Activated naive CD4-positive, alpha-beta T cell treated with anti-CD3 and anti-CD28 coated beads, Interleukin-2, amount 50 U/mL, for 72 hours (primary cell): ENCODE measurements at regions not wholly inside any gene's neighbourhood (a gene's known extent, or its start where the extent isn't known, plus 50 kb on each side); places are given as distances from the start of the nearest gene placed in this dataset.

Source experiments
- ATAC-seq, 2 donors: fragments of 150-1000 bp; cut with Tn5 transposase; 2 replicates each; pipeline ENCODE4 v1.10.0; 2021; ENCODE audit warnings: mild to moderate bottlenecking in 2 of 2, moderate library complexity in 2 of 2
- DNase-seq, 2 donors: peaks; one replicate each; pipeline ENCODE4 v3.0.0; 2021 to 2022; ENCODE audit warnings: low spot score in 2 of 2
- H3K27ac Mint-ChIP-seq, 2 donors: one replicate each; pipeline ENCODE4 v1.8.0; 2022; ENCODE audit warnings: mild to moderate bottlenecking in 2 of 2, mixed read lengths in 2 of 2
- H3K36me3 Mint-ChIP-seq, 2 donors: one replicate each; pipeline ENCODE4 v1.8.0; 2022; ENCODE audit warnings: mixed read lengths in 2 of 2
- H3K9me3 Mint-ChIP-seq, 2 donors: one replicate each; pipeline ENCODE4 v1.8.0; 2022; ENCODE audit warnings: mixed read lengths in 2 of 2

DNA sequence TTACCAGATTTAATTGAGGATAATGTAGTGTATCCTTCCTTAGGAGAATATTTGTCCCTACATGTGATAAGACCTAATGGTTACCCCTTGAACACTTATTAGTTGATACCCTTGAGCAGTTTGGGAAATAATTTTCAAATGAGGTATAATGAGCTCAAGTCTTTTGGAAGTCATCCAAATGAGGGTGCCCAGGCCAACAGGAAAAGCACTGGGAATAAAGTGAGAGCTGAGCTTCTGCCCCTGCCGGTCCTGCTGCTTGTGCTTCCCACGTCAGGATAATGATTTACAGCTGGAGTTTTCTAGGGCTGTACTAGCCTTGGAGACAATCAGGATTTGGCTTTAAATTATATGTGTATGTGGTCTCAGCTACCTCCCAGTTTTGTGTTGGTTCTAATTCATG, 178.8 kb upstream of the FRMD6 start:
- Mint-ChIP-seq H3K9me3 (no peaks in the 10 kb centered on the region), H3K36me3 (no peaks in the 10 kb centered on the region), H3K27ac (no peak overlapping the region)
- DNase-seq, result no peak
- ATAC-seq, result no peak

DNA sequence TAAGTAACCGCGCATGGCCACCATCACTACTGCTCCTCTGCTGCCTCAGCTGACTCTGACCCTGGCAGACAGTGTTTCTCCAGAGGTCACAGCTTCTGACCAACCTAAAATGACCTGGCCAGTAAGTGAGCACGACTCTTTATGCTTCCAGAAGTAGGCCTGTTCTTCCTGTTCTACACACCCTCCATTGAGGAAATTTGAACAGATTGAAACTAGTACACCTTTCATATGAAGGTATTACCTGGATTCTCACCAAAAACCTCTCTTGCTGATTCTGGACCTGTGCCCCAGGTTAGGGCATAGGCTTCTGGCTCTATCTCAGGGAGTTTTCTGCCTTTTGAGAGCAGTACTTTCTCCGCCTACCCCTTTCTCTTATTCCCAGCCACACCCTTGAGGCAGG, 178.4 kb upstream of the FRMD6 start:
- no peaks in the 10 kb centered on the region for H3K9me3 Mint-ChIP-seq
- H3K36me3 Mint-ChIP-seq, result no peaks in the 10 kb centered on the region
- H3K27ac Mint-ChIP-seq, result no peak overlapping the region
- DNase-seq (no peak), ATAC-seq (no peak)

DNA sequence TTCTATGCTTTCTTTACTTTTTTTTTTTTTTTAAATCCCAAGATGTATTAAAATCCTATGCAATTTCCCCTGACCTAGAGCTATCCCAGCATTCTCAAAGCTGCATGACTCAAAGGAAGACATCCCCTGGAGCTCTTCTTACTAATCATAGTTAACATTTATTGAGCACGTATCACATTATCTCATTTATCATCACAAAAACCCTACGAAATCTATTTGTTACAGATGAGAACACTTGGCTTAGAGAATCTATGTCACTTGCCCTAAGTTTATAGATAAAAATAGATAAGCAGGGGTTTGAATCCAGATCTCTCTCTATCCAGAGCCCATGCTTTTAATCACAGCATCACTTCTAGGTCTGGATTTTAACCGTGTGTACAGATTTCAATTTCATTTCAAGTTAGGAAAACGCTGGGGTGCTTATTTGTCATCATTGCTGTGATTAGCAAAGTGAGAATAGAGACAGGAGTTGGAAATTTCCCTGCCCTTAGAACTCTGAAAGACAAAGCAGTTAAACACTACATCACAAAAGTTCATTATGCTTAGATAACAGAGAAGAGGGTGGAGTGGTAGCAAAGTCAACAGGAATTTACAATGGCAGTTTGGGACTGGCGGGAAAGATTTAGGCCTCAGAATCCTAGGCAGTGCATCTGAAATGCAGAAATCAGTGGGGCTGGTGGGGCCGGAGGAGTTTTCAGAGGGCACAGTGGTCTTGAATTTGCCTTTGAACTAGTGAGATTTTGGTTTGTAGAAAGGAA, 177.7 kb upstream of the FRMD6 start:
- no peaks in the 10 kb centered on the region for H3K9me3 Mint-ChIP-seq
- no peak overlapping the region for H3K27ac Mint-ChIP-seq

DNA sequence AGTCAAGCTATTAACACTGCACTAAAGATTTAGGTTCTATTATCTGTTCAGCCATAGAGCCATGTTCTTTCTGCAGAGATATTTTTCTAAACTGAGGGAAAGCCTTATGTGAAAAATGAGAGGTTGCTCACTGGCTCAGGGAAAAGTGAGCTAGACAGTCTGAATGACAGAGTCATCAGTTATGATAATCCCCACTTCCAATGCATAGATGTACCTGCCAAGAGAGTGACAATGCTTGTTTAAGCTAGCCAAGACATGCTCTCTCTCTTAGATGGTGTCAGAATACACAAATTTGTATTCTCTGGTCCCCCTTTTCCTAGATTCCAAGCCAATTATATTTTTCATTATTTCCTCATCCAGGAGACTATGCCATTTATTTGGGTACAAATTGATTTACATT, 176.9 kb upstream of the FRMD6 start:
- no peak for ATAC-seq
- H3K9me3 Mint-ChIP-seq, result no peaks in the 10 kb centered on the region
- no peak overlapping the region for H3K27ac Mint-ChIP-seq
- no peaks in the 10 kb centered on the region for H3K36me3 Mint-ChIP-seq
- DNase-seq, result no peak

More for the DNA sequence above, 177.7 kb upstream of the FRMD6 start:
- no peaks in the 10 kb centered on the region for H3K36me3 Mint-ChIP-seq
- no peak for DNase-seq
- no peak for ATAC-seq

DNA sequence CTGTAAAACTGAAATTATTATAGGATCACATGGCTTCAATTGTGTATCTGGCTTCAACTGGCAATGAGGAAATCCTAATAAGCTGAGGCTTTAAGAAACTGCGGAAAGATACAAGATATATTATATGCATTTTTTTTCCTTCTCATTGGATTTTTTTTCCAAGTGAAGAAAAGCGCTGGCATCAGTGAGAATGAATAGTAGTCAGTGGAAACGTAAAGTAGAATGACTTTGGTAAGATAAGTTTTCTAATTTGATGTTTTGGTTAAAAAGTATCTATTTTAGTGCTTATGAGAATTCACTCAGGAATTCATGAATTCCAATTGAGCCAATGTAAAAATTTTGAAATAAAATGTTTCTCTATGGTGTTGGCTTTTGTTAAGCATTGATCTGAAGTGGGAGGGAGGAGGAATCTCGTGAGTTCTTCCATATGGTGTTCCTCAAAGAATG, 173.5 kb upstream of the FRMD6 start:
- Mint-ChIP-seq H3K36me3 (no peaks in the 10 kb centered on the region), H3K27ac (no peak overlapping the region), H3K9me3 (no peaks in the 10 kb centered on the region)
- DNase-seq (no peak), ATAC-seq (no peak)

DNA sequence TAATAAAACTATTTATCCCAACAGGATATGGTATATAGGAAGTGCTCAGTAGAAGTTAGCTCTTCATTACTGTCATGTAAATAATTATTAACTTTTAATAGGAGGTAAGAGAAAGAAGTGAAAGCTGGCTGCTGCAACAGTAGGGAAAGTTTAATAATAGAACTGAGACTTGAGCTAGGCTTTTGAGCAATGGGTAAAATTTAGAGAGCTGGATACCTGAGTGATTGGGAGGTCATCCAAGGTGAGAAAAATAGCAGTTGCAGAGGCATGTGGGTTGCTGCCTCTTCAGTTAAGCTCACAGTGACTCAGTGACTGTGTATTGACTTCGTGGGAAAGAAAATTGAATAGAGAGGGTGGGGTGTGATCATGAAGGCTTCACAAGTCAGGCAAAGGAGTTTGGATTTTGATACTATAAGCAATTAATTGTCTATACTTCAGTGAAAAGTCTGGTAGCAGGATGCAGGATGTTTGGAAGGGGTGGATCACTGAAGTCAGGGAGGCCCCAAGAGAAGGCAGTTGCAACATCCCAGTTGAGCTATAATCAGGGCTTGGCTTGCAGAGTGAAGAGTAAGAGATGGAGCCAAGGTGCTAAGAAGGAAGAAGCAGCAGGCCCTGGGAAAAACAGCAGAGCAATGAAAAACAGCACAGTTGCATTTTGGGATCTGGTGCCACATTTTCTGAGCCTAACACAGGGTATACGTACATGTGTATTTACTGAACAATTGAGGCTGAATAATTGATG, 172.0 kb upstream of the FRMD6 start:
- no peaks in the 10 kb centered on the region for H3K9me3 Mint-ChIP-seq
- no peak for ATAC-seq
- no peak for DNase-seq
- H3K36me3 Mint-ChIP-seq, result no peaks in the 10 kb centered on the region
- no peak overlapping the region for H3K27ac Mint-ChIP-seq

DNA sequence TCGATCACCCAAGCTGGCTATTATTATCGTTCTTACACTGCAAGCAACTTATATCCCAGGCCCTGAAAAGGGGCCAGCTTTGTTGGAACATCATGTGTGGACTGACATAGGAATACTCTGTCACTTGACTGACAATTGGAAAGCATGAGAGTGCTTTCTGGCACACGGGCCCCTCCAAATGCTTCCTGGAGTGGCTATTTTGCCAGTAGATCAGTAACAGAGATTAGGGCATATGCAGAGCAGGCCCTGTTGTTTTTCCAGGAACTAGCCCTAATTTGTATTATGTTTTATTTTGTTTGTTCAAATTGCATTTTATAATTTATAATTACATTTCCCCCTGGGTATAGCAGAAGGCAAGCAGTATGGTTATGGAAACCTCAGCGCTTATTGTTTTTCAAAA, 170.1 kb upstream of the FRMD6 start:
- ATAC-seq, result no peak
- Mint-ChIP-seq H3K9me3 (no peaks in the 10 kb centered on the region), H3K27ac (no peak overlapping the region), H3K36me3 (no peaks in the 10 kb centered on the region)
- no peak for DNase-seq

DNA sequence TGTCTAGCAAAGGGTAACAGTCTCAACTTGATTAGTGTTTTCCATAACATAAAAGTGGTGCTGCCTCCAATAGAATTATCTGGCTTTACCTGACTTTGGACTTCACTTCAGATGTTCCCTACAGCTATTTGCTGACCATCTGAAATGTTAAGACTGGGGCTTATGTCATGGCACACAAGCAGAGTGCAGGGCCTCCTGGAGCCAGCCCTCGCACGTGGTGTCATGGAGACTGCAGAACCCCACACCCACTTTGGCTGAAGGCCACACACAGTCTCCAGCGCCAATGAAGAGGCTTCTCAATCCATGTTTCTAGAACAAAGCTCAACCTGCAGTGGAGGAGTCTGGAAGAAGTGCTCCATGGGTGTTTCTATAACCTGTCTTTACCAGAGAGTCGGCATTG, 169.6 kb upstream of the FRMD6 start:
- DNase-seq (no peak), ATAC-seq (no peak)
- Mint-ChIP-seq H3K9me3 (no peaks in the 10 kb centered on the region), H3K27ac (no peak overlapping the region), H3K36me3 (no peaks in the 10 kb centered on the region)

DNA sequence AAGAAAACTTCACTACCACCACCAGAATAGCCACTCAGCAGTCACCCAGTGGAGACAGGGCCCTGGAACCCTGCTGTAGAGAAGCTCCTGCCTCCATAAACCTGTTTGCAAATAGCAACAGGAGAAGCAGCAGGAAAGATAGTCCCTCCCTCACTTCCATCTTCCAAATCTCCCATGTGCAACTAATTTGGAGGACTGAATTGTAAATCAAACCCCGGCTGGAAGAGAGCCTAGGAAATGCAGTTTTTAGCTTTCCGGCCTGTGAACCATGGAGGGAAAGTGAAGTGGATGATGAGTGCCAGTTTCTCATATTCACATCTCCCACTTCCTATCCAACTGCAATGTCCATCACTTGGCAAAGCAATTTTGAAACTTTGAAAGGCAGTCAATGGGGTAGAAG, 167.2 kb upstream of the FRMD6 start:
- no peak overlapping the region for H3K27ac Mint-ChIP-seq
- H3K36me3 Mint-ChIP-seq, result no peaks in the 10 kb centered on the region
- ATAC-seq, result no peak
- DNase-seq, result no peak
- no peaks in the 10 kb centered on the region for H3K9me3 Mint-ChIP-seq

DNA sequence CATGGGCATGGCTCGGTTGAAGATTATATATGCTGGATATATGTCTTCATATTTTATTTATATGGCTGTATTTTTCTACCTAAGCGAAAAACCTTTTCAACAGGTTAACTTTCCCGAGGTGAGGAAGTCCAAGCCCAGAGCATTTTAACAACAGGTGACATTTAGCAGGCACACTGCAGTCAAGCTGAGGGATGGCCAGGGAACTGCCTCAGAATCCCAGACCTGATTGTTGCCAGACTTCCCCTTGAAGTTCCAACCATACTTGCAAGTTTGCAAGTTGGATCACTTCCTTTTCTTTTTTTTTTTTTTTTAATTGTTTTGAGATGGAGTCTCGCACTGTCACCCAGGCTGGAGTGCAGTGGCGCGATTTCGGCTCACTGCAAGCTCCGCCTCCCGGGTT, 166.0 kb upstream of the FRMD6 start:
- DNase-seq, result no peak
- Mint-ChIP-seq H3K27ac (no peak overlapping the region), H3K36me3 (no peaks in the 10 kb centered on the region), H3K9me3 (no peaks in the 10 kb centered on the region)
- ATAC-seq, result no peak

DNA sequence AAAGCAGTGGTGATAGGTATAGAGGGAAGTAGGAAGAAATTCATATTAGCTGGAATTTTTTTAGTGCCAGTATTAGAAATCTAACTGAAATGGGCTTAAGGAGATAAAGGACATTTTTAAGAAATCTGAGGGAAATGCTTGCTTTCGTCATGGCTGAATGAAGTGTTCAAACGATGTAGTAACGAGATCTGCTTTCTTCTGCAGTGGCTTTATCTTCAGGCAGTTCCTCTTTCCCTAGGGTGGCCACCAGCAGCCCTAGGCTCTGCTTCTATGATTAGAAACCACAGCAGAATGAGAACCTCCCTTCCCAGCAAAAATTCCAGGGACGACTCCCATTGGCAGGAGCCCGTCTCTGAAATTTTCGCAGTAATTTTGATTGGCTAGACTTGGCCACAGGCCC, 163.9 kb upstream of the FRMD6 start:
- ATAC-seq, result no peak
- DNase-seq, result no peak
- Mint-ChIP-seq H3K9me3 (no peaks in the 10 kb centered on the region), H3K27ac (no peak overlapping the region), H3K36me3 (no peaks in the 10 kb centered on the region)

DNA sequence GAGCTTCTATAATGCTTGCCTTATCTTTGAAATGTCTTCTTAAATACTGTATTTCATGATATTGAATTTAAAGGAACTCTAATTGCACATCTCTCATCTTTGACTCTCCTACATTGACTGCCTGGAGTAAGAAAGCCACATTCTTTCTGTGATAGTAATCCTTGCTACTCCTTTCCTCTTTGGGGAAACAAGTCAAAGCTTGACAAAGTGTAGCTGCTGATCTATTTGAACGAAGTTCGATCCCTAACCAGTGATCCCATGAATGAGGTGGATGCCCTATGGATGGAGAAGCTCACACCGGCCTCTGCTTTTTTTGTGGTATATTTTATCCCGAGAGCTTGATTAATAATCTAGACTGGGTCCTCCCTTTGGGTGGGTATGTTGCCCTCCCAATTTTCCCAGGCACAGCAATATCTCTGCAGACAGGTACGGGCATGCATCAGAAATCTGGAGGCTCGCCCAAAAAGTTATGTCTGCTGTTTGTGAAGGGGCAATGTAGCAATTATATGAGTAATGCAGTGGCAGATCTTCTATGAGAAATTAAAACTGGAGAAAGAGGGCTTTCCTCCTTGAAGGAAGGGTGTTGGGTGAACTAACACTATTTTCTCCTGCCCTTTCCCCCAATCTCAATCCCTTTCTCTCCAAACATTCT, 163.0 kb upstream of the FRMD6 start:
- no peak for ATAC-seq
- no peak for DNase-seq
- Mint-ChIP-seq H3K27ac (no peak overlapping the region), H3K9me3 (peaks cover 4 to 5% of the 10 kb centered on the region in 2 donors), H3K36me3 (no peaks in the 10 kb centered on the region)

DNA sequence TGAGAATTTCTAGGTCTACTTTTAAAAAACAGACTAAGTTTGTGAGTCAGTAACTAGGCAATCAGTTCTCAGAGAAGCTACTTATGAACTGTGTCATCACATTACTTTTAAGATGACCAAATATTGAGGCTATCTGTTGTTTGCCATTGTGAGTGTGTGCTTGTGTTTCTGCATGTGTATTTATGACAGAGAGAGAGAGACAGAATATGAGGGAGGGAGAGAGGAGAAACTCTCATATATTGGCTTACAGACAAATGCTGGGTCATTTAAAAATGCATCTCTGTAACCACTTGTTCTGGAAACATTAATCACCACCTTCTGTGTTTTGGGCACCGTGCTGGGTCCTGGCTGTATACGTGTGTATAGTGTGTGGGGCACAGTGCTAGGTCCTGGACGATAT, 161.5 kb upstream of the FRMD6 start:
- ATAC-seq (no peak), DNase-seq (no peak)
- no peaks in the 10 kb centered on the region for H3K36me3 Mint-ChIP-seq
- H3K9me3 Mint-ChIP-seq, result peaks cover 4 to 5% of the 10 kb centered on the region in 2 donors
- H3K27ac Mint-ChIP-seq, result no peak overlapping the region

DNA sequence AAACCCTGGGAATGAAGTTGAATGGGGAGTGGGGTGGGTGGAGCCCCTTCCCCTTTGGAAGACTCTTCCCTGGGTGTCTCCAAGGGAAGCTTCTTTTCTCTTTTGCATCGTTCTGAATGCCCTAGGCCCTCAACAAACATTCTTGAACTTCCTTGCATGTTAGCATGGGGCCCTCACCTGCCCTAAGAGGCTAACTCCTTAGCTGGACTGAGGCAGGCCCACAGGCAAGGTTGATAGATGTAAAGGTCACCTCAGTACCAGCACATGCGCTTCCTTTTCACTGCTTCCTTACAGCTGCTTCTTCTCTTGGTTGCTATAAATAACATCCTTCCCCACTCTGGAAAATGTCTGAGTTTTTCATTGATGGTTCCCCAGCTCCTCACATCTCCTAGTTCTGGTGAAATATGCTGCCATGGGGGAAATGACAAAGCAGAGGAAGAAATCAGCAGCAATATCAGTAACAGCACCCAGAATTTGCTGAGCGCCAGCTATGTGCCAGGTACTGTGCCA, 160.6 kb upstream of the FRMD6 start:
- H3K9me3 Mint-ChIP-seq, result peaks cover 4 to 5% of the 10 kb centered on the region in 2 donors
- ATAC-seq, result no peak
- no peaks in the 10 kb centered on the region for H3K36me3 Mint-ChIP-seq
- no peak for DNase-seq
- no peak overlapping the region for H3K27ac Mint-ChIP-seq

DNA sequence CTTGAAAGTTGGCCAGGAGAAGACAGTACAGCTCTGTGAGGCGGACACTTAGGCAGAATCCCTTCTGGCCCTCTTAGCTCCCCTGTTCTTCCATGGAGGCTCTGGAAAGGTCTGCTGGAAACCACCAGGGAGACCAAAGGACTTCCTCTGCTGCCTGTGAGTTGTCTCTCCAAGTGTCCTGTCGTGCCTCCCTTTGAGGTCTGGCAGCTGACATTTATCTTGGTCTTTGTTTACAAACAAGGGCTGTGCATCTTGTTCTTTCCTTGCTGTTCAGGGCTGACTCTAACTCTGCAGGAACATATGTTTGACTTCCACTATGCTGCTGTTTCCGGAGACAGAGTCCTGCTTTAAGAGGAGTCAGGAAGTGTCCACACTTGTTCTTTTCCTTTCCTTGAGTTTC, 159.9 kb upstream of the FRMD6 start:
- H3K9me3 Mint-ChIP-seq, result peaks cover 5 to 7% of the 10 kb centered on the region in 2 donors
- ATAC-seq (no peak), DNase-seq (no peak)
- no peak overlapping the region for H3K27ac Mint-ChIP-seq
- no peaks in the 10 kb centered on the region for H3K36me3 Mint-ChIP-seq

DNA sequence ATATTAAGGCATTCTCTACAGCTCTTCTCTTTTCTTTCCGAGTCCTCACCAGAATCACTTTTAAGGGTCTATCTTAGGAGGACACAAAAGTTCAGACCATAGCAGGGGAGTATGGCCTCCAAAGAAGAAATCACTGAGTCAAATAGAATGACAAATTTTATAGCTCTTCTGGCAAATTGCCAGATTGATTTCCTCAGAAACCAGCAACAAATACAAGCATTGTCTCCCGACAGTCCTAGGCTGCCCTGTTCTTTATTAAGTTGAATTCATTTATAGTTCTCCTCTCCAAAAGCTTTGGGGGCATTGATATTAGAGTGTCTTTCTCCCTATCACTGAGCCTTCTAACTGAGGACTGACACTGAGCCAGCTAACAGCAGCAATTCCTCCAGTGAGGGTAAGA, 156.4 kb upstream of the FRMD6 start:
- DNase-seq, result no peak
- Mint-ChIP-seq H3K27ac (no peak overlapping the region), H3K36me3 (peaks cover 0 to 9% of the 10 kb centered on the region in 2 donors), H3K9me3 (peaks cover 9 to 15% of the 10 kb centered on the region in 2 donors)
- ATAC-seq, result no peak

DNA sequence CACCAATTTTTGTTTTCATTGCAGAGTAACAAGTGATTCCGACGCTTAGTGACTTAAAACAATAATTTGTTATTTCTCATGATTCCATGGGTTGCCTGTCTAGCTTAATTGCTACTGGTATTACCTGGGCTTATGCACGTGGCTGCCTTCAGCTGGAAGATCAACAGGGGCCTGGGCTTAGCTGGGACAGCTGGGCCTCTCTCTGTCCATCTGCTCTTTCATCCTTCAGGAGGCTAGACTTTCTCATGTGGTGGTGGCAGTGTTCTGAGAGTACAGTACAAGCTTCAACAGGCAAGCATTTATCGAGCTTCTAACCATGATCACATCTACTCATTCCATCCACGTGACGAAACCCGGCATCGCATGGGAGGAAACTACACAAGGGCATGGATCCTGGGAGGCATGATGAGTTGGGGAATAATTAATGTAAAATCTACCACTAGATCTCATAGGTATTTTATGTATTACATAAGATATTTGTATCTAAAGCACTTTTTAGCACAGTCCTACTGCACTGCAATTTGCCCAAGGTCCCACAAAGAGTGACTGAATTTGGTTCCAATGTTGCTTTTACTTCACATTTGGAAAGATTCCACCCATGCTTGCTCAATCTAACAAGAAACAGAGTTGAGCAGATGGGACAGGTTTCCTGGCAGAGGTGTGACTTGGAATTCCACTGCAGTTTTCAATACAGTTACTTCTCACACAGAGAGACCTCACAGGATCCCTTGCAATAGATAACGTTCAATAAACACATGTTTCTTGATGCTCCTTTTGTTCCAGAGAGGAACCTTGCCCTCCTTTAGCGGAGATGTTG, 153.1 kb upstream of the FRMD6 start:
- no peak for DNase-seq

More for the DNA sequence above, 153.1 kb upstream of the FRMD6 start:
- Mint-ChIP-seq H3K36me3 (peaks cover 0 to 9% of the 10 kb centered on the region in 2 donors), H3K9me3 (peaks cover 5 to 18% of the 10 kb centered on the region in 2 donors), H3K27ac (no peak overlapping the region)
- no peak for ATAC-seq
